OCI-LY7 (cell line): ENCODE measurements at regions not wholly inside any gene's neighbourhood (a gene's known extent, or its start where the extent isn't known, plus 50 kb on each side); places are given as distances from the start of the nearest gene placed in this dataset.

Source experiments
- BruUV-seq: library from RNA; stranded (reverse); fragments of 400-500 nt; replicated peaks from 2 replicates; lab custom pipeline; 2021; lab: Mats Ljungman, UMichigan
- CTCF ChIA-PET: fragments of 300-600 bp; sonication (Branson Sonifier 250); formaldehyde crosslinking; loops from one replicate; lab custom pipeline; 2022; ENCODE audit warnings: antibody characterized with exemption; ENCODE audit not compliant: unreplicated experiment; lab: Charles Lee
- POLR2A ChIA-PET: fragments of 300-600 bp; sonication (Branson Sonifier 250); formaldehyde crosslinking; loops from one replicate; lab custom pipeline; 2022; ENCODE audit warnings: antibody characterized with exemption; lab: Charles Lee
- DNase-seq: peaks from one replicate; pipeline ENCODE4 v3.0.0-alpha.2; 2015; ENCODE audit warnings: low spot score
- H2AFZ ChIP-seq: fragments of 200-600 bp; sonication (generic), shearing (Covaris generic); 2 replicates; pipeline ENCODE4 v1.6.1; 2014; ENCODE audit warnings: mild to moderate bottlenecking, antibody characterized with exemption, low read length, moderate library complexity
- H3K27ac ChIP-seq: fragments of 200-600 bp; sonication (generic); 2 replicates; pipeline ENCODE4 v1.5.1; 2014; ENCODE audit warnings: mixed run types, low read depth, mild to moderate bottlenecking, moderate library complexity, low read length, inconsistent platforms; ENCODE audit not compliant: poor library complexity, severe bottlenecking
- H3K36me3 ChIP-seq: fragments of 200-600 bp; sonication (generic); 2 replicates; pipeline ENCODE4 v1.6.1; 2014; ENCODE audit warnings: mild to moderate bottlenecking, antibody characterized with exemption, low read length, moderate library complexity, mixed read lengths; ENCODE audit not compliant: insufficient read depth
- H3K4me1 ChIP-seq: fragments of 200-600 bp; sonication (generic); 2 replicates; pipeline ENCODE4 v1.5.1; 2014; ENCODE audit warnings: mild to moderate bottlenecking, low read length; ENCODE audit not compliant: insufficient read depth, poor library complexity, severe bottlenecking
- H3K4me2 ChIP-seq: fragments of 200-600 bp; sonication (generic); 2 replicates; pipeline ENCODE4 v1.6.1; 2014; ENCODE audit warnings: mild to moderate bottlenecking, low read length
- H3K4me3 ChIP-seq: fragments of 200-600 bp; sonication (generic); 2 replicates; pipeline ENCODE4 v1.5.1; 2014; ENCODE audit warnings: mild to moderate bottlenecking, low read depth, low read length; ENCODE audit not compliant: poor library complexity, severe bottlenecking
- H3K79me2 ChIP-seq: fragments of 200-600 bp; sonication (generic); 2 replicates; pipeline ENCODE4 v1.6.1; 2016; ENCODE audit warnings: low read depth, mild to moderate bottlenecking, low read length, moderate library complexity, mixed read lengths; ENCODE audit not compliant: insufficient read depth
- H3K9me2 ChIP-seq: fragments of 200-600 bp; sonication (generic); 2 replicates; pipeline ENCODE4 v1.6.1; 2016; ENCODE audit warnings: mild to moderate bottlenecking, low read length, mixed read lengths; ENCODE audit not compliant: insufficient read depth
- H3K9me3 ChIP-seq: fragments of 200-600 bp; sonication (generic); 2 replicates; pipeline ENCODE4 v1.6.1; 2014; ENCODE audit warnings: mild to moderate bottlenecking, mixed run types, low read length, mixed read lengths
- H4K20me1 ChIP-seq: fragments of 200-600 bp; sonication (generic); 2 replicates; pipeline ENCODE4 v1.6.1; 2014; ENCODE audit warnings: mild to moderate bottlenecking, antibody characterized with exemption, low read length, moderate library complexity, mixed read lengths; ENCODE audit not compliant: insufficient read depth
- EZH2phosphoT487 ChIP-seq: fragments of 200-600 bp; sonication (generic); IDR thresholded peaks from 2 replicates; pipeline ENCODE4 v1.6.1; 2018; ENCODE audit warnings: low read depth, borderline replicate concordance, mild to moderate bottlenecking, mixed run types, antibody characterized with exemption, low read length, moderate library complexity, mixed read lengths
- intact Hi-C: fragments of 100-400 bp; cut with micrococcal nuclease; formaldehyde crosslinking; loops from one replicate; pipeline ENCODE4 v1.10.0; 2022; ENCODE audit not compliant: unreplicated experiment
- TF ChIP-seq, protein P1 (sequence below): fragments of 200-600 bp; sonication (generic); conservative IDR thresholded peaks from 2 replicates; pipeline ENCODE4 v1.5.1; 2014; ENCODE audit warnings: mild to moderate bottlenecking, antibody characterized with exemption, low read length, moderate library complexity, mixed read lengths

DNA sequence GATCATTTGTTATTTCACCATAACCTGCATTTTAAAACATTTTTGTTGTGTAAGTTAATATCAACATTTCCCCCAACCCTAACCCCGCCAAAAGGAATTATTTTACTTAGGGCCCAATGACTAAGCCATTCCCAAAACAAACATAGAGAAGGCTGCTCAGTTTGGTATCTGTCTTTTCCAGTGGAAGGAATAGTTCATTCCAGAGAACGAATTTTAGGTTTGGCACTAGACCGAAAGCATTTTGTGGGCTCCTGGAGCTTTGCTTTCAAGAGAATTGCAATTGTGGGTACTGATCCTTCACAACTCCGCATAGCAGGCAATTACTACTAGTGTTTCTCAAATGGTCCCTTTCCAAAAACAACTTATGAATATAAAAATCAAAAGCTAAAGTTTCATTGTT, 226.7 kb upstream of the MAD2L1 start:
- Histone ChIP-seq H3K9me3 (no peaks in the 10 kb centered on the region), H3K4me3 (no peak overlapping the region), H4K20me1 (no peaks in the 10 kb centered on the region), H3K4me2 (no peak overlapping the region), H3K4me1 (no peaks in the 10 kb centered on the region), H3K9me2 (no peaks in the 10 kb centered on the region), H3K27ac (no peak overlapping the region), H3K79me2 (no peaks in the 10 kb centered on the region), H2AFZ (no peak overlapping the region), H3K36me3 (no peaks in the 10 kb centered on the region)
- TF ChIP-seq, protein P1, sequence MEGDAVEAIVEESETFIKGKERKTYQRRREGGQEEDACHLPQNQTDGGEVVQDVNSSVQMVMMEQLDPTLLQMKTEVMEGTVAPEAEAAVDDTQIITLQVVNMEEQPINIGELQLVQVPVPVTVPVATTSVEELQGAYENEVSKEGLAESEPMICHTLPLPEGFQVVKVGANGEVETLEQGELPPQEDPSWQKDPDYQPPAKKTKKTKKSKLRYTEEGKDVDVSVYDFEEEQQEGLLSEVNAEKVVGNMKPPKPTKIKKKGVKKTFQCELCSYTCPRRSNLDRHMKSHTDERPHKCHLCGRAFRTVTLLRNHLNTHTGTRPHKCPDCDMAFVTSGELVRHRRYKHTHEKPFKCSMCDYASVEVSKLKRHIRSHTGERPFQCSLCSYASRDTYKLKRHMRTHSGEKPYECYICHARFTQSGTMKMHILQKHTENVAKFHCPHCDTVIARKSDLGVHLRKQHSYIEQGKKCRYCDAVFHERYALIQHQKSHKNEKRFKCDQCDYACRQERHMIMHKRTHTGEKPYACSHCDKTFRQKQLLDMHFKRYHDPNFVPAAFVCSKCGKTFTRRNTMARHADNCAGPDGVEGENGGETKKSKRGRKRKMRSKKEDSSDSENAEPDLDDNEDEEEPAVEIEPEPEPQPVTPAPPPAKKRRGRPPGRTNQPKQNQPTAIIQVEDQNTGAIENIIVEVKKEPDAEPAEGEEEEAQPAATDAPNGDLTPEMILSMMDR, result no peak
- TF ChIP-seq EZH2phosphoT487, result no peak
- ChIA-PET POLR2A (interaction anchor here (1.3 kb wide), 1 partner anchor 11 kb away, joined by 3 read pairs; no protein-coding TSS in a partner anchor), CTCF (no interaction called here)
- no TSS peak for BruUV-seq
- no peak for DNase-seq
- intact Hi-C loops, result no loop called here

DNA sequence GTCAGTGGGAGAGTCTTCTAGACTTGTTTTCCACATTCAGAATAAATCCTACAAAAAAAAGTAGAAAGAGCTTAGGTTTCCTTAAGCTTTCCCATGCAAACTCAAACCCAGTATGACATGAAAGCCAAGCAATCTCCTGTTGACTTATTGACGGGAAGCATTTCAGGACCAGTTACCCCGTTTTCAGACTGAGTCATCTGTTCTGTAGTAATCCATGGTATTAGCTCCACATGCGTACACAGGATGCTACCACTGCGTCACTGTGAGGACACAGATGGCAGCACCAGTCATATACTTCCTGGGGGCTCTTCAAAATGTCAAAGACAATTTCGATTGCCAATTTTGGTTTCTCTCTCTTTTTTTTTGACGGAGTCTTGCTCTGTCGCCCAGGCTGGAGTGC, 224.9 kb upstream of the MAD2L1 start:
- Histone ChIP-seq H3K4me3 (no peak overlapping the region), H3K9me2 (no peaks in the 10 kb centered on the region), H3K4me2 (no peak overlapping the region), H2AFZ (no peak overlapping the region), H3K4me1 (no peaks in the 10 kb centered on the region), H3K27ac (no peak overlapping the region), H3K36me3 (no peaks in the 10 kb centered on the region), H4K20me1 (no peaks in the 10 kb centered on the region), H3K79me2 (no peaks in the 10 kb centered on the region), H3K9me3 (no peaks in the 10 kb centered on the region)
- CTCF ChIA-PET, result no interaction called here
- DNase-seq, result no peak
- BruUV-seq, result no TSS peak
- intact Hi-C loops, result no loop called here
- POLR2A ChIA-PET, result no interaction called here
- TF ChIP-seq EZH2phosphoT487, result no peak
- TF ChIP-seq, protein P1, result no peak

DNA sequence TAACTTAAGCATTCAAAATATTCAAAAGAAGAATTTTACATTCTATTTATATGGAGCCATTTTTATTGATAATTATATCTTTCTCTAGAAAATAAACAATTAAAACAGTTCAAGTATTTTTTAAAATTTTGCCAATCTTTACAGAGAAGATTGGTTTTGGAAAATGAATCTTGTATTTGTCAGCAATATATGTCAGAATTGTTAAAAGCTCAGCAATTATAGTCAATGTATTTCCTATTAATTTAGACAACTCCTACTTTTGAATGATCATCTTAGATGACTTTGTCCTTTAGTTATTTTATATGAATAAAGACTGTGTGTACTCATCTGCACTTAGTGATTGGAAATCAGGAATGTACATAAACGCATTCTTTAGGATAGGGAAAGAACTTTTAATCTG, 223.9 kb upstream of the MAD2L1 start:
- TF ChIP-seq, protein P1, result no peak
- TF ChIP-seq EZH2phosphoT487, result no peak
- no TSS peak for BruUV-seq
- no peak overlapping the region for H2AFZ ChIP-seq
- no peak for DNase-seq
- no peaks in the 10 kb centered on the region for H3K36me3 ChIP-seq
- H3K4me2 ChIP-seq, result no peak overlapping the region
- no peaks in the 10 kb centered on the region for H3K79me2 ChIP-seq
- ChIA-PET POLR2A (no interaction called here), CTCF (no interaction called here)
- no peak overlapping the region for H3K4me3 ChIP-seq
- intact Hi-C loops, result no loop called here
- no peaks in the 10 kb centered on the region for H4K20me1 ChIP-seq
- H3K9me2 ChIP-seq, result no peaks in the 10 kb centered on the region
- H3K27ac ChIP-seq, result no peak overlapping the region
- no peaks in the 10 kb centered on the region for H3K4me1 ChIP-seq
- H3K9me3 ChIP-seq, result no peaks in the 10 kb centered on the region
